ENCODE measurements at regions not wholly inside any gene's neighbourhood (a gene's known extent, or its start where the extent isn't known, plus 50 kb on each side); places are given as distances from the start of the nearest gene placed in this dataset.

GRCh38 chr6:76892542-76892941 is 570.7 kb downstream of the HTR1B start:
- H3K36me3 ChIP-seq (ENCODE audit: control insufficient read depth in 4 of 4, insufficient read depth in 3 of 4, low read depth in 1 of 4, low read length in 3 of 4), result no peaks in the 10 kb centered on the region
- H3K9ac ChIP-seq (ENCODE audit: low read depth in 1 of 2, low read length in 2 of 2), result no peak overlapping the region
- 65% methylated on average over 3 of the region's 3 CpGs for WGBS
- no peak for DNase-seq (ENCODE audit: low spot score)
- no peaks in the 10 kb centered on the region for H3K9me3 ChIP-seq (ENCODE audit: control insufficient read depth in 4 of 4, low read length in 3 of 4)
- no peaks in the 10 kb centered on the region for H3K27me3 ChIP-seq (ENCODE audit: control insufficient read depth in 4 of 4, insufficient read depth in 4 of 4, low read length in 3 of 4)
- no peaks in the 10 kb centered on the region for H3K4me1 ChIP-seq (ENCODE audit: control insufficient read depth in 4 of 4, insufficient read depth in 4 of 4, low read length in 3 of 4)
- TF ChIP-seq EGR1 (IDR thresholded peaks at IDR 0.05; ENCODE audit: low read depth in 2 of 2), result no peak
- no peak for TF ChIP-seq RAD21 (IDR thresholded peaks at IDR 0.05)
- TF ChIP-seq, protein P1, sequence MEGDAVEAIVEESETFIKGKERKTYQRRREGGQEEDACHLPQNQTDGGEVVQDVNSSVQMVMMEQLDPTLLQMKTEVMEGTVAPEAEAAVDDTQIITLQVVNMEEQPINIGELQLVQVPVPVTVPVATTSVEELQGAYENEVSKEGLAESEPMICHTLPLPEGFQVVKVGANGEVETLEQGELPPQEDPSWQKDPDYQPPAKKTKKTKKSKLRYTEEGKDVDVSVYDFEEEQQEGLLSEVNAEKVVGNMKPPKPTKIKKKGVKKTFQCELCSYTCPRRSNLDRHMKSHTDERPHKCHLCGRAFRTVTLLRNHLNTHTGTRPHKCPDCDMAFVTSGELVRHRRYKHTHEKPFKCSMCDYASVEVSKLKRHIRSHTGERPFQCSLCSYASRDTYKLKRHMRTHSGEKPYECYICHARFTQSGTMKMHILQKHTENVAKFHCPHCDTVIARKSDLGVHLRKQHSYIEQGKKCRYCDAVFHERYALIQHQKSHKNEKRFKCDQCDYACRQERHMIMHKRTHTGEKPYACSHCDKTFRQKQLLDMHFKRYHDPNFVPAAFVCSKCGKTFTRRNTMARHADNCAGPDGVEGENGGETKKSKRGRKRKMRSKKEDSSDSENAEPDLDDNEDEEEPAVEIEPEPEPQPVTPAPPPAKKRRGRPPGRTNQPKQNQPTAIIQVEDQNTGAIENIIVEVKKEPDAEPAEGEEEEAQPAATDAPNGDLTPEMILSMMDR (IDR thresholded peaks at IDR 0.05; ENCODE audit: low read depth, low read length, missing input control), result no peak
- no peak for TF ChIP-seq FOXA2 (IDR thresholded peaks at IDR 0.05)
- TF ChIP-seq FOXA1 (IDR thresholded peaks at IDR 0.05), result no peak
- no peak for TF ChIP-seq HNF4A (conservative IDR thresholded peaks at IDR 0.05)
- TF ChIP-seq, protein P2, sequence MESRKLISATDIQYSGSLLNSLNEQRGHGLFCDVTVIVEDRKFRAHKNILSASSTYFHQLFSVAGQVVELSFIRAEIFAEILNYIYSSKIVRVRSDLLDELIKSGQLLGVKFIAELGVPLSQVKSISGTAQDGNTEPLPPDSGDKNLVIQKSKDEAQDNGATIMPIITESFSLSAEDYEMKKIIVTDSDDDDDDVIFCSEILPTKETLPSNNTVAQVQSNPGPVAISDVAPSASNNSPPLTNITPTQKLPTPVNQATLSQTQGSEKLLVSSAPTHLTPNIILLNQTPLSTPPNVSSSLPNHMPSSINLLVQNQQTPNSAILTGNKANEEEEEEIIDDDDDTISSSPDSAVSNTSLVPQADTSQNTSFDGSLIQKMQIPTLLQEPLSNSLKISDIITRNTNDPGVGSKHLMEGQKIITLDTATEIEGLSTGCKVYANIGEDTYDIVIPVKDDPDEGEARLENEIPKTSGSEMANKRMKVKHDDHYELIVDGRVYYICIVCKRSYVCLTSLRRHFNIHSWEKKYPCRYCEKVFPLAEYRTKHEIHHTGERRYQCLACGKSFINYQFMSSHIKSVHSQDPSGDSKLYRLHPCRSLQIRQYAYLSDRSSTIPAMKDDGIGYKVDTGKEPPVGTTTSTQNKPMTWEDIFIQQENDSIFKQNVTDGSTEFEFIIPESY (IDR thresholded peaks at IDR 0.05), result no peak
- no peak for TF ChIP-seq JUND (IDR thresholded peaks at IDR 0.05)
- TF ChIP-seq, protein P3, sequence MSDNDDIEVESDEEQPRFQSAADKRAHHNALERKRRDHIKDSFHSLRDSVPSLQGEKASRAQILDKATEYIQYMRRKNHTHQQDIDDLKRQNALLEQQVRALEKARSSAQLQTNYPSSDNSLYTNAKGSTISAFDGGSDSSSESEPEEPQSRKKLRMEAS (IDR thresholded peaks at IDR 0.05), result no peak
- H3K27ac ChIP-seq (ENCODE audit: low read depth in 1 of 2, low read length in 2 of 2), result no peak overlapping the region
- no peak overlapping the region for H3K4me3 ChIP-seq (ENCODE audit: low read depth in 1 of 3, low read length in 3 of 3)

GRCh38 chr6:76888351-76888750 is 574.9 kb downstream of the HTR1B start:
- Histone ChIP-seq H3K4me3 (ENCODE audit: low read depth in 1 of 3, low read length in 3 of 3) (no peak overlapping the region), H3K27me3 (ENCODE audit: control insufficient read depth in 4 of 4, insufficient read depth in 4 of 4, low read length in 3 of 4) (no peaks in the 10 kb centered on the region), H3K4me1 (ENCODE audit: control insufficient read depth in 4 of 4, insufficient read depth in 4 of 4, low read length in 3 of 4) (peaks cover 0 to 3% (median 1%) of the 10 kb centered on the region in 4 donors), H3K27ac (ENCODE audit: low read depth in 1 of 2, low read length in 2 of 2) (no peak overlapping the region), H3K36me3 (ENCODE audit: control insufficient read depth in 4 of 4, insufficient read depth in 3 of 4, low read depth in 1 of 4, low read length in 3 of 4) (no peaks in the 10 kb centered on the region), H3K9me3 (ENCODE audit: control insufficient read depth in 4 of 4, low read length in 3 of 4) (no peaks in the 10 kb centered on the region), H3K9ac (ENCODE audit: low read depth in 1 of 2, low read length in 2 of 2) (no peak overlapping the region)
- no peak for TF ChIP-seq FOXA2 (IDR thresholded peaks at IDR 0.05)
- no peak for TF ChIP-seq ATF3 (IDR thresholded peaks at IDR 0.05)
- no peak for TF ChIP-seq HNF4A (conservative IDR thresholded peaks at IDR 0.05)
- TF ChIP-seq RAD21 (IDR thresholded peaks at IDR 0.05), result no peak
- no peak for DNase-seq (ENCODE audit: low spot score)

DNA sequence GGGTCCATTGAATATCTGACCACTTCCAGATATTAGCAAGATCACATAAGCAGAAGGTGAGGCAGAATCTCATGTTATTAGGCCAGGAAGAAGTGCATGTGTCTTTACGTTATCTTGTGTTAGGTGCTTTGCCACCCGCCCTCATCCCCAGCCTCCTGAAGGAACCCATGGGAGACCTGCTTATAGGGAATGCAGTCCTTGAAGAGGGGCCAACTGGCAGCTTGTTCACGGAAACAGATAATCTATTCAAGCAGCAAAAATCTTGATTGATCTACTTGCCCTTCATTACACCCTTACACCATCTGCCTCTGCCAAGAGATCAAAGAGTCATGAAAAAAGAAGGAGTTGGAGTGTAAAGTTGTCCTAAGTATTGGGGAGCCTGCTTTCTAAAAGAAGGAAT is 576.4 kb downstream of the HTR1B start:
- 82% methylated on average over 3 of the region's 3 CpGs for WGBS
- no peaks in the 10 kb centered on the region for H3K9me3 ChIP-seq (ENCODE audit: control insufficient read depth in 4 of 4, low read length in 3 of 4)
- TF ChIP-seq, protein P1 (IDR thresholded peaks at IDR 0.05; ENCODE audit: low read depth, low read length, missing input control), result no peak
- TF ChIP-seq GABPA (IDR thresholded peaks at IDR 0.05 in 1 of 2, conservative IDR thresholded peaks at IDR 0.05 in 1 of 2), result no peak
- no peak for TF ChIP-seq FOXA1 (IDR thresholded peaks at IDR 0.05)
- TF ChIP-seq, protein P2 (IDR thresholded peaks at IDR 0.05), result no peak
- TF ChIP-seq HNF4A (conservative IDR thresholded peaks at IDR 0.05), result no peak
- TF ChIP-seq RAD21 (IDR thresholded peaks at IDR 0.05), result no peak
- TF ChIP-seq REST (IDR thresholded peaks at IDR 0.05), result no peak
- no peak for TF ChIP-seq TAF1 (conservative IDR thresholded peaks at IDR 0.05)
- no peak for TF ChIP-seq FOXA2 (IDR thresholded peaks at IDR 0.05)
- TF ChIP-seq SP1 (IDR thresholded peaks at IDR 0.05), result no peak
- TF ChIP-seq HNF4G (IDR thresholded peaks at IDR 0.05), result no peak

More for the DNA sequence above, 576.4 kb downstream of the HTR1B start:
- DNase-seq (ENCODE audit: low spot score), result no peak
- H3K36me3 ChIP-seq (ENCODE audit: control insufficient read depth in 4 of 4, insufficient read depth in 3 of 4, low read depth in 1 of 4, low read length in 3 of 4), result no peaks in the 10 kb centered on the region
- H3K4me3 ChIP-seq (ENCODE audit: low read depth in 1 of 3, low read length in 3 of 3), result no peak overlapping the region
- H3K27me3 ChIP-seq (ENCODE audit: control insufficient read depth in 4 of 4, insufficient read depth in 4 of 4, low read length in 3 of 4), result no peaks in the 10 kb centered on the region
- no peak overlapping the region for H3K9ac ChIP-seq (ENCODE audit: low read depth in 1 of 2, low read length in 2 of 2)
- peaks cover 0 to 3% (median 1%) of the 10 kb centered on the region in 4 donors for H3K4me1 ChIP-seq (ENCODE audit: control insufficient read depth in 4 of 4, insufficient read depth in 4 of 4, low read length in 3 of 4)
- no peak overlapping the region for H3K27ac ChIP-seq (ENCODE audit: low read depth in 1 of 2, low read length in 2 of 2)

All from liver (tissue), 8 donors.